ENCODE measurements at regions not wholly inside any gene's neighbourhood (a gene's known extent, or its start where the extent isn't known, plus 50 kb on each side); places are given as distances from the start of the nearest gene placed in this dataset.

DNA sequence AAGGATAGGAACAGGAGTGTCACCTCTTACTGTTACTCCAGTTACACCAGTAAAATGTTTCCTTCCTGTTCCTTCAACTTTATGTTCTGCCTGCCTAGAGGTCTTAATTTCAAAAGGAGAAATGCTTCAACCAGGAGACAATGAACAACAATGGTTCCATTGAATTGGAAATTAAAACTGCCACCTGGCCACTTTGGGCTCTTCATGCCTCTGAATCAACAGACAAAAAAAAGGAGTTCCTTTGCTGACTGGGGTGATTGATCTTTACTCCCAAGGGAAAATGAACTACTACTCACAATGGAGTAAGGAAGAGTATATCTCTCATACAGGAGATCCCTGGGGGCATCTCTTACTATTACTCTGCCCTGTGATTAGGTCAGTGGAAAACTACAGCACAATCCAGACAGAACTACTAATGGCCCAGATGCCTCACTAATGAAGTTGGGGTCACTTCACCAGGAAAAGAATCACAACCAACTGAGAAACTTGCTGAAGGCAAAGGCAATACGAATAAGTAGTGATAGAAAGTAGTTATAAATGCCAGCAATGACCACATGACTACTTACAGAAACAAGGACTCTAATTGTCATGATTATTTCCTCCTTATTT, 76.6 kb upstream of the PRDX6 start:
- TF ChIP-seq CTCF (conservative IDR thresholded peaks at IDR 0.05) = no peak
- no peak overlapping the region for H3K27ac Mint-ChIP-seq (ENCODE audit: unreplicated experiment)
- no peaks in the 10 kb centered on the region for H3K36me3 Mint-ChIP-seq (ENCODE audit: low read depth)
- peaks cover 6% of the 10 kb centered on the region for H3K4me1 Mint-ChIP-seq
- H3K27me3 Mint-ChIP-seq (ENCODE audit: low read depth) = no peaks in the 10 kb centered on the region
- no peaks in the 10 kb centered on the region for H3K9me3 Mint-ChIP-seq
- DNase-seq (ENCODE audit: low read depth, low spot score) = no peak
- no peak overlapping the region for H3K4me3 Mint-ChIP-seq

- Mint-ChIP-seq H3K27me3 (ENCODE audit: low read depth) (no peaks in the 10 kb centered on the region), H3K4me3 (no peak overlapping the region), H3K36me3 (ENCODE audit: low read depth) (no peaks in the 10 kb centered on the region), H3K9me3 (no peaks in the 10 kb centered on the region), H3K4me1 (peaks cover 6% of the 10 kb centered on the region), H3K27ac (ENCODE audit: unreplicated experiment) (no peak overlapping the region)
- no peak for DNase-seq (ENCODE audit: low read depth, low spot score)
- TF ChIP-seq CTCF (conservative IDR thresholded peaks at IDR 0.05) = no peak
These were observed 73.1 kb upstream of the PRDX6 start for GRCh38 chr1:173403996-173404395.

DNA sequence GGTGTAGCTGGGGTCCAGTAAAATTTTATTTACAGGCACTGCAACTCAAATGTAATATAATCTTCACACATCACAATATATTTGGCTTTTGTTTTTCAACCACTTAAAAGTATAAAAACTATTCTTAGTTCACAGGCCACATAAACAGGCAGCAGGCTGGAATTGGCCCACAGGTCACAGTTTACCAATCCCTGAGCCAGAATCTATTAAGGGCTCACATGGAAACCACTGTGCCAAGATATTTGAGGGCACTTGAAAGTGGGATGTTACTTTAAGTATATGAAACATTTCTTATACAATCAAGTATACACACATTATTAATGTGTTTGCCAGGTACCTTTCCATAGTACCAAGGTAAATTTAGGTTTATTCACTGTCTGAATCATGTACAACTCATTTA, 71.9 kb upstream of the PRDX6 start:
- no peak overlapping the region for H3K4me3 Mint-ChIP-seq
- H3K9me3 Mint-ChIP-seq = no peaks in the 10 kb centered on the region
- no peak for DNase-seq (ENCODE audit: low read depth, low spot score)
- H3K27ac Mint-ChIP-seq (ENCODE audit: unreplicated experiment) = no peak overlapping the region
- TF ChIP-seq CTCF (conservative IDR thresholded peaks at IDR 0.05) = no peak
- no peaks in the 10 kb centered on the region for H3K36me3 Mint-ChIP-seq (ENCODE audit: low read depth)
- peaks cover 4% of the 10 kb centered on the region for H3K4me1 Mint-ChIP-seq
- H3K27me3 Mint-ChIP-seq (ENCODE audit: low read depth) = no peaks in the 10 kb centered on the region

DNA sequence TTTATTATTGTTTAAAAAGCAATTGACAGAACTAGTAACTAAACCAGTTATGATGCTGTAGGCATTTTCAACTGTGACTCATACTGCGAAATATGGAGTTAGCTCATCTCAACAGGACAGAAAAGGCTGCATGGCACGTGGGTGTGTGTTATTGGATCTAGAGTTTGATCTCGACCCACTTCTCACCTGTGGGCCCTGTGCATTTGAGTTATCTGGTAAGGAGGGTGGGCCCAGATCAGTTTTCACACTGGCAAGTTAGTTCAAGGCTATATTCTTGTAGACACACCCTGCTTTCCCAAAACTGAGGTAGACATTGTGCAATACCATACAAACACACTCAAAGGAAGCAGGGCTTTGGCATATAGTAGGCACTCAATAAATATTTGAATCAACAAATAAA, 71.3 kb upstream of the PRDX6 start:
- Mint-ChIP-seq H3K27me3 (ENCODE audit: low read depth) (no peaks in the 10 kb centered on the region), H3K4me1 (no peaks in the 10 kb centered on the region), H3K4me3 (no peak overlapping the region), H3K27ac (ENCODE audit: unreplicated experiment) (no peak overlapping the region), H3K9me3 (no peaks in the 10 kb centered on the region), H3K36me3 (ENCODE audit: low read depth) (no peaks in the 10 kb centered on the region)
- TF ChIP-seq CTCF (conservative IDR thresholded peaks at IDR 0.05) = no peak
- DNase-seq (ENCODE audit: low read depth, low spot score) = no peak

DNA sequence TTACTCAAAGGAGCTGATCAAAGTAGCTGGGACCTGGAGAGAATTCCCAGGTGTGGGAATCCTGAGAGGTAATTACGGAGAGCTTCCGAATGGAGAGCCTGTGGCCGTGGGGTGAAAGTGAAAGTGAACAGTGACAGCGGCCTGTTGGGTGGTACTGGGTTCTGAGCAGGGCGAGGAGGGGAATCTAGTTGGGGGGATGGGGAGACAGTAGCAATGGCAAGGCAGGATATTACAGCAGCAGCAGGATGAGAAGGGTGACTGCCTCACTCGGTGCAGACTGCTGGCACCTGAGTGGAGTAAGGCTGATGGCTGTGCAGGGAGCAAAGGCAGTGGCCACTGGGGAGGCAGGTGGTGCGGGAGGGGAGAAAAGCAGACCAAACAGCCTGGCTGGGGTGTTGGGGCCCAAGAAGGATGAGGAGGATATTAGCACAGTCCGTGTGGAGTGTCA, 70.3 kb upstream of the PRDX6 start:
- Mint-ChIP-seq H3K4me1 (no peaks in the 10 kb centered on the region), H3K36me3 (ENCODE audit: low read depth) (no peaks in the 10 kb centered on the region)
- TF ChIP-seq CTCF (conservative IDR thresholded peaks at IDR 0.05) = no peak

More for the DNA sequence above, 70.3 kb upstream of the PRDX6 start:
- DNase-seq (ENCODE audit: low read depth, low spot score) = no peak
- H3K27me3 Mint-ChIP-seq (ENCODE audit: low read depth) = no peaks in the 10 kb centered on the region
- no peaks in the 10 kb centered on the region for H3K9me3 Mint-ChIP-seq
- no peak overlapping the region for H3K4me3 Mint-ChIP-seq
- no peak overlapping the region for H3K27ac Mint-ChIP-seq (ENCODE audit: unreplicated experiment)
